Mammary epithelial cell (primary cell): ENCODE measurements at regions not wholly inside any gene's neighbourhood (a gene's known extent, or its start where the extent isn't known, plus 50 kb on each side); places are given as distances from the start of the nearest gene placed in this dataset.

Experiments
- CTCF ChIP-seq, 2 donors: IDR thresholded peaks in 1 of 2; conservative IDR thresholded peaks in 1 of 2; 2 replicates each; pipeline ENCODE4 v1.5.1; 2011 to 2012; ENCODE audit warnings: inconsistent platforms in 2 of 2, low read length in 2 of 2, mild to moderate bottlenecking in 2 of 2, control low read depth in 1 of 2, low read depth in 1 of 2; ENCODE audit not compliant: insufficient read depth in 1 of 2; ENCODE audit errors: extremely low read depth in 1 of 2
- EZH2 ChIP-seq: IDR thresholded peaks from 2 replicates; pipeline ENCODE4 v1.6.1; 2012; ENCODE audit warnings: low read length, inconsistent platforms, borderline replicate concordance

DNA sequence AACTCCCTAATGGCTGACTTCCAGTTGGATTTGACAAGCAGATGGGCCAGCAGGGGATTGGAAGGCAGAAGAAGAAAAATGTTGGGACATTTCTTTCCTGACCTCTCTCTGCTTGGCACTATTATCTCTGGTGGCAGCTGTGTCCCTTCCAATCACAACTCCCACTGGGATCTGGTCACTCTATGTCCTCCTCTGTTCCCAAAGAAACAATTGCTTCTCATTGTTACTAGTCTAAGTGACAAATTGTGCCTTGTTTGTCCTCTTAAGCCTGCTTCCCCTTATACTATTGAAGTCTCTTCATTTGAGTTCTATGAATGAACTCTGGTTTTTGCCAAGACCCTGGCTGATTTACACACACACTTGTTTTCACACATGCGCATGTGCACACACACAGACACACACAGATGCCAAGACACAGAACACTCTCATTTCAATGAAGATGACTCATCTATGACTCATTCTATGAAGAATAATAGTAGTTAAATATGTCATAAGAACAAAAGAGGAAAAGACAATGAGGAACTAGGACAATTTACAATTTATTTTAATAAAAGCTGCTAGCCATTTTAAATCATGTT lies 83.0 kb upstream of the FAR2 start:
- TF ChIP-seq CTCF (conservative IDR thresholded peaks at IDR 0.05 in 1 of 2, IDR thresholded peaks at IDR 0.05 in 1 of 2; ENCODE audit: extremely low read depth in 1 of 2, insufficient read depth in 1 of 2, low read depth in 1 of 2, low read length in 2 of 2): no peak
- no peak for TF ChIP-seq EZH2
